Gastrocnemius medialis (tissue), 4 donors: ENCODE measurements at regions not wholly inside any gene's neighbourhood (a gene's known extent, or its start where the extent isn't known, plus 50 kb on each side); places are given as distances from the start of the nearest gene placed in this dataset.

Source experiments
- CTCF ChIP-seq, 5 experiments: fragments of 450-650 bp in 3 of 5; fragments of 200-600 bp in 2 of 5; sonication (generic) in 2 of 5; IDR thresholded peaks in 4 of 5; conservative IDR thresholded peaks in 1 of 5; 1 replicate in 4 of 5; 2 replicates in 1 of 5; pipeline ENCODE4 v1.5.1; 2016 to 2019; ENCODE audit warnings: antibody characterized with exemption in 5 of 5, mild to moderate bottlenecking in 3 of 5, moderate library complexity in 3 of 5
- POLR2A ChIP-seq, 2 donors: fragments of 450-650 bp; IDR thresholded peaks; one replicate each; pipeline ENCODE4 v1.6.1; 2017; ENCODE audit warnings: antibody characterized with exemption in 2 of 2, mild to moderate bottlenecking in 2 of 2, moderate library complexity in 2 of 2

- TF ChIP-seq POLR2A (IDR thresholded peaks at IDR 0.05) (no peak), CTCF (IDR thresholded peaks at IDR 0.05 in 4 of 5, conservative IDR thresholded peaks at IDR 0.05 in 1 of 5) (no peak)
Observed at GRCh38 chr20:54875307-54875706, 399.9 kb downstream of the DOK5 start.
